ENCODE measurements at regions not wholly inside any gene's neighbourhood (a gene's known extent, or its start where the extent isn't known, plus 50 kb on each side); places are given as distances from the start of the nearest gene placed in this dataset.

DNA sequence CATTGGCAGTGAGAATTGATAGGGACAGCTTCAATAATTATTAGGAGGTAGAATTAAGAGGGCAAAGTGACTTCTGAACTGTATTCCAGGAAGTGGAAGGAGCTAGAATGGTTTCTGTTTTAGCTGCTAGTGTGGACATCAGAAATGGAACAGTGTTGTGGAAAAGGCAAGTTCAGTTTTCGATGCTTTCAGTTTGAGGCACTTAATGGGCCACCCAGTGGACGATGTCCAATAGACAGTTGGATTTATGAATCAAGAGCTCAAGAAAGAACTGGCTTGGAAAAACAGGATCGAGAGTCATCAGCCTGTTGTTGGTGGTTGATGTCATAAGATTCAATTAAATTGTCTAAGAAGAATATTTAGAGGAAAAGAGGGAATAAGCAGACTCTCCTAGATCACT lies 136.3 kb downstream of the DYRK2 start:
- H3K4me2 ChIP-seq = no peak overlapping the region
- H3K27ac ChIP-seq = no peak overlapping the region
- no peak overlapping the region for H3K4me3 ChIP-seq
- H3K9me3 ChIP-seq (ENCODE audit: low read depth) = no peaks in the 10 kb centered on the region
- H2AFZ ChIP-seq = no peak overlapping the region
- H3K36me3 ChIP-seq (replicated peaks; ENCODE audit: insufficient read depth, low read depth) = no peaks in the 10 kb centered on the region
- no peaks in the 10 kb centered on the region for H4K20me1 ChIP-seq (ENCODE audit: insufficient read depth, poor library complexity, severe bottlenecking)
- no peak for DNase-seq (ENCODE audit: low spot score)
- no peaks in the 10 kb centered on the region for H3K27me3 ChIP-seq
- no peak for TF ChIP-seq EZH2 (IDR thresholded peaks at IDR 0.05; ENCODE audit: borderline replicate concordance)
- TF ChIP-seq, protein P1, sequence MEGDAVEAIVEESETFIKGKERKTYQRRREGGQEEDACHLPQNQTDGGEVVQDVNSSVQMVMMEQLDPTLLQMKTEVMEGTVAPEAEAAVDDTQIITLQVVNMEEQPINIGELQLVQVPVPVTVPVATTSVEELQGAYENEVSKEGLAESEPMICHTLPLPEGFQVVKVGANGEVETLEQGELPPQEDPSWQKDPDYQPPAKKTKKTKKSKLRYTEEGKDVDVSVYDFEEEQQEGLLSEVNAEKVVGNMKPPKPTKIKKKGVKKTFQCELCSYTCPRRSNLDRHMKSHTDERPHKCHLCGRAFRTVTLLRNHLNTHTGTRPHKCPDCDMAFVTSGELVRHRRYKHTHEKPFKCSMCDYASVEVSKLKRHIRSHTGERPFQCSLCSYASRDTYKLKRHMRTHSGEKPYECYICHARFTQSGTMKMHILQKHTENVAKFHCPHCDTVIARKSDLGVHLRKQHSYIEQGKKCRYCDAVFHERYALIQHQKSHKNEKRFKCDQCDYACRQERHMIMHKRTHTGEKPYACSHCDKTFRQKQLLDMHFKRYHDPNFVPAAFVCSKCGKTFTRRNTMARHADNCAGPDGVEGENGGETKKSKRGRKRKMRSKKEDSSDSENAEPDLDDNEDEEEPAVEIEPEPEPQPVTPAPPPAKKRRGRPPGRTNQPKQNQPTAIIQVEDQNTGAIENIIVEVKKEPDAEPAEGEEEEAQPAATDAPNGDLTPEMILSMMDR (IDR thresholded peaks at IDR 0.05; ENCODE audit: poor library complexity) = no peak
- TF ChIP-seq EZH2phosphoT487 (IDR thresholded peaks at IDR 0.05; ENCODE audit: low read depth, severe bottlenecking, unreplicated experiment) = no peak
- no peaks in the 10 kb centered on the region for H3K9me2 ChIP-seq (replicated peaks; ENCODE audit: insufficient read depth)
- no peaks in the 10 kb centered on the region for H3K4me1 ChIP-seq (ENCODE audit: insufficient read depth)
- WGBS (ENCODE audit: low lambda C conversion rate, missing lambda C conversion rate) = 97% methylated on average over 3 of the region's 3 CpGs
- H3K79me2 ChIP-seq = no peaks in the 10 kb centered on the region

DNA sequence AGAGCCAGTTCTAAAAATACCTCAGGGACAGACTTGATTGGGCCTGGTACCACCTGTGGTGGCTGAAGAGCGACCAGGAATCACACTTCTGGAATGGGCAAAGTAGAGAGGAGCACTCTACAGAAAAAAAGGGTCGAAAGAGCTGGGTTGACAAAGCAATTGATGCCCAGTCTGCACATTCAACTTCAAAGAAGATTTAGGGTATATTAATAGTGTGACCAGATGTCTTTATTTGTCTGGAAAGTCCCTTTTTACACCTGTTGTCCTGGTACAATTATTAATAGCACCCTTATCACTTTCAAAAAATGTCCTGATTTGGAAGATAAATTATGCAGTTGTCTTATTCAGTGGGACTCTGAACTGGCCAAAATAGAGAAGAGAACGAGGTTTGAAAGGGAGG lies 137.5 kb downstream of the DYRK2 start:
- H3K27me3 ChIP-seq = no peaks in the 10 kb centered on the region
- H3K4me3 ChIP-seq = no peak overlapping the region
- no peaks in the 10 kb centered on the region for H3K9me3 ChIP-seq (ENCODE audit: low read depth)
- no peak for DNase-seq (ENCODE audit: low spot score)
- H3K9me2 ChIP-seq (replicated peaks; ENCODE audit: insufficient read depth) = no peaks in the 10 kb centered on the region
- TF ChIP-seq EZH2phosphoT487 (IDR thresholded peaks at IDR 0.05; ENCODE audit: low read depth, severe bottlenecking, unreplicated experiment) (no peak), EZH2 (IDR thresholded peaks at IDR 0.05; ENCODE audit: borderline replicate concordance) (no peak)
- TF ChIP-seq, protein P1 (IDR thresholded peaks at IDR 0.05; ENCODE audit: poor library complexity) = no peak
- H3K79me2 ChIP-seq = no peaks in the 10 kb centered on the region
- no peak overlapping the region for H3K4me2 ChIP-seq
- 96% methylated on average over 3 of the region's 3 CpGs for WGBS (ENCODE audit: low lambda C conversion rate, missing lambda C conversion rate)
- H3K27ac ChIP-seq = no peak overlapping the region
- no peaks in the 10 kb centered on the region for H4K20me1 ChIP-seq (ENCODE audit: insufficient read depth, poor library complexity, severe bottlenecking)
- no peak overlapping the region for H2AFZ ChIP-seq
- H3K36me3 ChIP-seq (replicated peaks; ENCODE audit: insufficient read depth, low read depth) = no peaks in the 10 kb centered on the region
- H3K4me1 ChIP-seq (ENCODE audit: insufficient read depth) = no peaks in the 10 kb centered on the region

DNA sequence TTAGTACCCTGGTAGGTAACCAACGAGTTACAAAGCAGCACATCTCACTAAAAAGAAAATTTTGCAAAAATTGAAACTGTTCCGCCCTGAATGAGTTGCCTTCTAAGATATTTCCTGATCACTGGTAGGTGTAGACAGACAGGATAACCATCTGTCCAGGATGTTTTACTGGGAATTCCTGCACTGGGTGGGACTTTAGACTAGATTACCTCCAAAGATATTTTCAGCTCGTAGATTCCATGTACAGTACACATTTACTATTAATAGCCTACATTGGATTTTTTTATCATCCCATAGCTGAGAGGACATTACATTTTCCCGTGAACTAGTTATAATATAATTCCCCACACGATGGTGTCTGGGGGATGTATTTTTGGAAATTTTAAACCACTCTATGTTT lies 139.6 kb downstream of the DYRK2 start:
- Histone ChIP-seq H4K20me1 (ENCODE audit: insufficient read depth, poor library complexity, severe bottlenecking) (no peaks in the 10 kb centered on the region), H3K9me2 (replicated peaks; ENCODE audit: insufficient read depth) (no peaks in the 10 kb centered on the region), H3K9me3 (ENCODE audit: low read depth) (no peaks in the 10 kb centered on the region), H3K36me3 (replicated peaks; ENCODE audit: insufficient read depth, low read depth) (no peaks in the 10 kb centered on the region), H3K4me1 (ENCODE audit: insufficient read depth) (no peaks in the 10 kb centered on the region), H3K79me2 (no peaks in the 10 kb centered on the region), H2AFZ (no peak overlapping the region), H3K4me3 (no peak overlapping the region), H3K27me3 (no peaks in the 10 kb centered on the region), H3K27ac (no peak overlapping the region), H3K4me2 (no peak overlapping the region)
- WGBS (ENCODE audit: low lambda C conversion rate, missing lambda C conversion rate) = 76% methylated on average over 5 of the region's 5 CpGs
- no peak for DNase-seq (ENCODE audit: low spot score)
- TF ChIP-seq, protein P1 (IDR thresholded peaks at IDR 0.05; ENCODE audit: poor library complexity) = no peak
- no peak for TF ChIP-seq EZH2 (IDR thresholded peaks at IDR 0.05; ENCODE audit: borderline replicate concordance)
- no peak for TF ChIP-seq EZH2phosphoT487 (IDR thresholded peaks at IDR 0.05; ENCODE audit: low read depth, severe bottlenecking, unreplicated experiment)

DNA sequence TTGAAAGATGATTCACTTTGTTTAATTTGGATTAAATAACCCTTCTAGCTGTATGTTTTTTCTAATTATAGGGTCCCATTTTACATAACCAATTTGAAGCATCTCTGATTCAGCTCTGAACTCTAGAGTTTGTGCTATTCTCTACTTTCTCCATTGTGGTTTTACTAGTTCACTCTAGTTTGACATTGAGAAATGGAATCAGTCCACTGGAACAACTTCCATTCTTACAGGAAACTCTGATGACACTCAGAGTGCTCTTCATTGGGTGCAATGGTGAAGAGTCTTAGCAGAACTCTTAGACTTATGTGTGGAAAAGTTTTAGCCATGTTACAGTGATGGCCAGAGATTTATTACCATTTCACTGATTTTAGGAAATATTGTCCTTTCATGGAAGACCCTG lies 140.7 kb downstream of the DYRK2 start:
- no peak overlapping the region for H2AFZ ChIP-seq
- no peaks in the 10 kb centered on the region for H3K9me2 ChIP-seq (replicated peaks; ENCODE audit: insufficient read depth)
- no peaks in the 10 kb centered on the region for H3K4me1 ChIP-seq (ENCODE audit: insufficient read depth)
- H4K20me1 ChIP-seq (ENCODE audit: insufficient read depth, poor library complexity, severe bottlenecking) = no peaks in the 10 kb centered on the region
- H3K27me3 ChIP-seq = no peaks in the 10 kb centered on the region
- H3K36me3 ChIP-seq (replicated peaks; ENCODE audit: insufficient read depth, low read depth) = no peaks in the 10 kb centered on the region
- H3K9me3 ChIP-seq (ENCODE audit: low read depth) = no peaks in the 10 kb centered on the region
- H3K4me2 ChIP-seq = no peak overlapping the region
- no peak overlapping the region for H3K27ac ChIP-seq
- no peaks in the 10 kb centered on the region for H3K79me2 ChIP-seq
- TF ChIP-seq, protein P1 (IDR thresholded peaks at IDR 0.05; ENCODE audit: poor library complexity) = no peak
- TF ChIP-seq EZH2 (IDR thresholded peaks at IDR 0.05; ENCODE audit: borderline replicate concordance) (no peak), EZH2phosphoT487 (IDR thresholded peaks at IDR 0.05; ENCODE audit: low read depth, severe bottlenecking, unreplicated experiment) (no peak)
- DNase-seq (ENCODE audit: low spot score) = no peak
- no peak overlapping the region for H3K4me3 ChIP-seq

Data from hepatocyte (in vitro differentiated cells).